HepG2 (cell line): ENCODE measurements at regions not wholly inside any gene's neighbourhood (a gene's known extent, or its start where the extent isn't known, plus 50 kb on each side); places are given as distances from the start of the nearest gene placed in this dataset.

Experiments
- ATAC-seq: fragments of 200-7000 bp; cut with Tn5 transposase; 3 replicates; pipeline ENCODE4 v1.9.1; 2020; ENCODE audit warnings: mild to moderate bottlenecking, moderate library complexity
- BruUV-seq: library from RNA; stranded (reverse); fragments of 400-500 nt; replicated peaks from 2 replicates; lab custom pipeline; 2021; lab: Mats Ljungman, UMichigan
- CTCF ChIA-PET: fragments of 300-600 bp; formaldehyde crosslinking; extraction: SDS; loops from one replicate; lab custom pipeline; 2021; ENCODE audit warnings: low total read pairs, inconsistent platforms, low intra/inter-chr PET ratio; lab: Yijun Ruan, JAX
- POLR2A ChIA-PET: fragments of 350-600 bp; sonication (Branson Sonifier 250); formaldehyde crosslinking; loops from one replicate; lab custom pipeline; 2020; ENCODE audit warnings: antibody characterized with exemption, inconsistent platforms; lab: Yijun Ruan, JAX
- DNase-seq: peaks from one replicate; pipeline ENCODE4 v3.0.0-alpha.2; 2015; ENCODE audit warnings: low spot score
- FAIRE-seq: peaks from 3 replicates; lab custom pipeline; 2011; peaks lifted over from hg19 to GRCh38; lab: Jason Lieb, UNC
- H2AFZ ChIP-seq: one replicate; pipeline ENCODE4 v1.6.1; 2011; ENCODE audit warnings: low read length, inconsistent platforms
- H3K27ac ChIP-seq: fragments of 300-600 bp; 3 replicates; pipeline ENCODE4 v1.8.0; 2011; ENCODE audit warnings: mixed run types, mild to moderate bottlenecking, mixed read lengths, low read length, inconsistent platforms; ENCODE audit not compliant: insufficient read depth; ENCODE audit errors: extremely low read length
- H3K27me3 ChIP-seq, 2 experiments: fragments of 200-600 bp in 1 of 2; 2 replicates in 1 of 2; 3 replicates in 1 of 2; pipeline versions ENCODE4 v1.6.0 to v1.8.0; 2011; ENCODE audit warnings: low read length in 2 of 2, mild to moderate bottlenecking in 2 of 2, moderate library complexity in 2 of 2, inconsistent platforms in 1 of 2; ENCODE audit not compliant: insufficient read depth in 2 of 2, control insufficient read depth in 1 of 2
- H3K36me3 ChIP-seq, 2 experiments: fragments of 200-600 bp in 1 of 2; replicated peaks in 1 of 2; 2 replicates in 1 of 2; 3 replicates in 1 of 2; pipeline versions ENCODE4 v1.5.1 to v1.8.0; 2011; ENCODE audit warnings: low read length in 2 of 2, inconsistent platforms in 1 of 2; ENCODE audit not compliant: insufficient read depth in 2 of 2, control insufficient read depth in 1 of 2
- H3K4me1 ChIP-seq: 2 replicates; pipeline ENCODE4 v1.5.1; 2012; ENCODE audit warnings: low read length, inconsistent platforms; ENCODE audit not compliant: insufficient read depth
- H3K4me2 ChIP-seq: 2 replicates; pipeline ENCODE4 v1.6.0; 2011; ENCODE audit warnings: low read depth, low read length, inconsistent platforms
- H3K4me3 ChIP-seq, 3 experiments: fragments of 200-600 bp in 1 of 3; sonication (generic), shearing (Covaris generic) in 1 of 3; replicated peaks in 1 of 3; 2 replicates each; pipeline ENCODE4 v1.5.1; 2011 to 2016; ENCODE audit warnings: low read length in 3 of 3, inconsistent platforms in 2 of 3, low read depth in 2 of 3, mild to moderate bottlenecking in 2 of 3, control low read depth in 1 of 3, mixed read lengths in 1 of 3; ENCODE audit not compliant: insufficient read depth in 1 of 3
- H3K79me2 ChIP-seq: one replicate; pipeline ENCODE4 v1.6.1; 2011; ENCODE audit warnings: low read length, inconsistent platforms; ENCODE audit not compliant: insufficient read depth
- H3K9ac ChIP-seq: 2 replicates; pipeline ENCODE4 v1.6.0; 2011; ENCODE audit warnings: mild to moderate bottlenecking, low read depth, low read length, inconsistent platforms; ENCODE audit not compliant: insufficient read depth
- H3K9me3 ChIP-seq: 2 replicates; pipeline ENCODE4 v1.5.1; 2012; ENCODE audit warnings: mild to moderate bottlenecking, low read length
- H4K20me1 ChIP-seq: 2 replicates; pipeline ENCODE4 v1.6.0; 2011; ENCODE audit warnings: inconsistent platforms, mild to moderate bottlenecking, low read length, moderate library complexity; ENCODE audit not compliant: insufficient read depth
- GPN1 ChIP-seq: sonication (generic); formaldehyde crosslinking; IDR thresholded peaks from 2 replicates; pipeline ENCODE4 v1.5.1; 2020; ENCODE audit warnings: missing genetic modification reagents, borderline replicate concordance
- IKZF1 ChIP-seq: fragments of 450-650 bp; IDR thresholded peaks from 2 replicates; pipeline ENCODE4 v1.7.1; 2016
- IRX3 ChIP-seq: sonication (generic); formaldehyde crosslinking; IDR thresholded peaks from 2 replicates; pipeline ENCODE4 v1.8.1; 2023; ENCODE audit warnings: mild to moderate bottlenecking, low read depth, missing genetic modification reagents, borderline replicate concordance
- KDM6A ChIP-seq: IDR thresholded peaks from 2 replicates; pipeline ENCODE4 v1.6.1; 2016; ENCODE audit warnings: low read depth
- NR2F1 ChIP-seq, 2 experiments: fragments of 450-650 bp in 1 of 2; formaldehyde crosslinking in 1 of 2; IDR thresholded peaks; 2 replicates each; pipeline versions ENCODE4 v1.5.0 to v1.6.1; 2016 to 2020; ENCODE audit warnings: mild to moderate bottlenecking in 1 of 2, missing compliant biosample characterization in 1 of 2, missing genetic modification reagents in 1 of 2, moderate library complexity in 1 of 2
- POLR2A ChIP-seq, 2 experiments: IDR thresholded peaks; 2 replicates each; pipeline ENCODE4 v1.6.1; 2011; ENCODE audit warnings: low read depth in 2 of 2, low read length in 2 of 2, mild to moderate bottlenecking in 1 of 2, moderate library complexity in 1 of 2; ENCODE audit not compliant: insufficient read depth in 1 of 2
- RBM22 ChIP-seq: fragments of 200-400 bp; formaldehyde crosslinking; optimal IDR thresholded peaks from 2 replicates; pipeline ENCODE3; 2017; ENCODE audit warnings: mild to moderate bottlenecking, low read length, moderate library complexity
- SMARCE1 ChIP-seq: fragments of 450-650 bp; IDR thresholded peaks from 2 replicates; pipeline ENCODE4 v1.6.1; 2017; ENCODE audit warnings: borderline replicate concordance
- SP2 ChIP-seq: sonication (generic); formaldehyde crosslinking; IDR thresholded peaks from 2 replicates; pipeline ENCODE4 v1.5.1; 2020; ENCODE audit warnings: mild to moderate bottlenecking, missing genetic modification reagents
- TBX2 ChIP-seq: sonication (generic); formaldehyde crosslinking; IDR thresholded peaks from 2 replicates; pipeline ENCODE4 v1.5.0; 2020; ENCODE audit warnings: missing genetic modification reagents, mild to moderate bottlenecking, borderline replicate concordance
- ZFX ChIP-seq: sonication (generic); formaldehyde crosslinking; IDR thresholded peaks from 2 replicates; pipeline ENCODE4 v1.4.0; 2020; ENCODE audit warnings: mild to moderate bottlenecking, low read depth, missing genetic modification reagents, moderate library complexity
- ZKSCAN5 ChIP-seq: sonication (generic); formaldehyde crosslinking; IDR thresholded peaks from 2 replicates; pipeline ENCODE4 v1.5.1; 2020; ENCODE audit warnings: mild to moderate bottlenecking, missing genetic modification reagents
- ZNF124 ChIP-seq: sonication (generic); formaldehyde crosslinking; IDR thresholded peaks from 2 replicates; pipeline ENCODE4 v1.4.0; 2020; ENCODE audit warnings: missing genetic modification reagents
- ZSCAN21 ChIP-seq: sonication (generic); formaldehyde crosslinking; IDR thresholded peaks from 2 replicates; pipeline ENCODE4 v1.8.0; 2022; ENCODE audit warnings: mild to moderate bottlenecking, missing genetic modification reagents, moderate library complexity, borderline replicate concordance
- WGBS: methylation state at CpG from one replicate; pipeline ENCODE4 v1.1.6; 2017; ENCODE audit warnings: low lambda C conversion rate; 5-methylcytosine and 5-hydroxymethylcytosine counted together
- in situ Hi-C: cut with HindIII; loops from 2 replicates; pipeline ENCODE4 v1.10.0; 2017; ENCODE audit warnings: low pct_unique_long_range_greater_than_20kb; ENCODE audit not compliant: extremely low pct_ligation_motif_present
- intact Hi-C: fragments of 100-400 bp; cut with micrococcal nuclease; formaldehyde crosslinking; loops from one replicate; pipeline ENCODE4 v1.10.0; 2022; ENCODE audit not compliant: unreplicated experiment

- Histone ChIP-seq H3K79me2 (no peaks in the 10 kb centered on the region), H4K20me1 (no peaks in the 10 kb centered on the region), H3K27me3 (peaks cover 0 to 9% of the 10 kb centered on the region in 2 experiments; a peak in 1 of 5 replicates), H3K4me2 (no peak overlapping the region), H3K9me3 (no peaks in the 10 kb centered on the region), H3K27ac (no peak overlapping the region), H3K36me3 (no peaks in the 10 kb centered on the region), H3K4me1 (peaks cover 17% of the 10 kb centered on the region; the same call in 1 of the 2 replicates), H2AFZ (no peak overlapping the region), H3K4me3 (no peak overlapping the region), H3K9ac (no peak overlapping the region)
- CTCF ChIA-PET = no interaction called here
- DNase-seq (no peak), ATAC-seq (no peak), FAIRE-seq (no peak)
- TF ChIP-seq POLR2A (IDR thresholded peaks at IDR 0.05; ENCODE audit: insufficient read depth in 1 of 2, low read depth in 2 of 2, low read length in 2 of 2) (no peak), NR2F1 (CRISPR knock-in tag; IDR thresholded peaks at IDR 0.05) (no peak), KDM6A (CRISPR knock-in tag) (no peak), IRX3 (CRISPR knock-in tag) (no peak), ZKSCAN5 (CRISPR knock-in tag) (no peak), SP2 (no peak), RBM22 (no peak)
- WGBS = 24% methylated on average over 12 of the region's 14 CpGs
- in situ Hi-C loops (loop anchor here (25.0 kb wide), 1 partner anchor 428 kb away; no protein-coding TSS in a partner anchor), intact Hi-C loops (no loop called here)
- no TSS peak for BruUV-seq
- POLR2A ChIA-PET = no interaction called here
These were observed 322.8 kb downstream of the UQCRFS1 start for GRCh38 chr19:28889941-28890670.

- H3K4me3 ChIP-seq = no peak overlapping the region
- FAIRE-seq (no peak), DNase-seq (no peak), ATAC-seq (no peak)
- ChIA-PET POLR2A (no interaction called here), CTCF (no interaction called here)
- no peaks in the 10 kb centered on the region for H3K9me3 ChIP-seq
- no peak overlapping the region for H3K27ac ChIP-seq
- no TSS peak for BruUV-seq
- H3K27me3 ChIP-seq = peaks cover 0 to 9% of the 10 kb centered on the region in 2 experiments; a peak in 1 of 5 replicates
- no peak overlapping the region for H3K9ac ChIP-seq
- intact Hi-C loops (no loop called here), in situ Hi-C loops (loop anchor here (25.0 kb wide), 1 partner anchor 426 kb away; no protein-coding TSS in a partner anchor)
- WGBS = 33% methylated on average over 10 of the region's 14 CpGs
- no peaks in the 10 kb centered on the region for H4K20me1 ChIP-seq
- H3K4me1 ChIP-seq = peaks cover 17% of the 10 kb centered on the region; the same call in 1 of the 2 replicates
- no peaks in the 10 kb centered on the region for H3K36me3 ChIP-seq
- H2AFZ ChIP-seq = no peak overlapping the region
- no peak overlapping the region for H3K4me2 ChIP-seq
- no peaks in the 10 kb centered on the region for H3K79me2 ChIP-seq
- no peak for TF ChIP-seq SMARCE1
- no peak for TF ChIP-seq ZFX (CRISPR knock-in tag)
- no peak for TF ChIP-seq GPN1 (CRISPR knock-in tag)
- TF ChIP-seq IKZF1 = no peak
- TF ChIP-seq ZSCAN21 (CRISPR knock-in tag) = no peak
- TF ChIP-seq ZNF124 (CRISPR knock-in tag) = no peak
- TF ChIP-seq TBX2 (CRISPR knock-in tag) = no peak
These were observed 324.9 kb downstream of the UQCRFS1 start for GRCh38 chr19:28887920-28888618.
